K562 (cell line): ENCODE measurements at regions not wholly inside any gene's neighbourhood (a gene's known extent, or its start where the extent isn't known, plus 50 kb on each side); places are given as distances from the start of the nearest gene placed in this dataset.

Experiments
- ATAC-seq: fragments of 200-7000 bp; cut with Tn5 transposase; 3 replicates; pipeline ENCODE4 v1.9.1; 2020; ENCODE audit warnings: moderate library complexity
- BruUV-seq: library from RNA; stranded (reverse); fragments of 400-500 nt; replicated peaks from 2 replicates; lab custom pipeline; 2021; lab: Mats Ljungman, UMichigan
- CTCF ChIA-PET: fragments of 300-600 bp; formaldehyde crosslinking; extraction: SDS; loops from one replicate; lab custom pipeline; 2021; ENCODE audit warnings: low intra/inter-chr PET ratio; lab: Yijun Ruan, JAX
- POLR2A ChIA-PET: fragments of 300-600, 350-650 bp; sonication (Branson Sonifier 250); formaldehyde crosslinking; extraction: SDS; loops from one replicate; lab custom pipeline; 2021; ENCODE audit warnings: antibody characterized with exemption, inconsistent platforms; lab: Yijun Ruan, JAX
- DNase-seq, 4 experiments: peaks; one replicate each; pipeline versions ENCODE4 v3.0.0 to v3.0.0-alpha.2; 2011 to 2018; ENCODE audit warnings: low spot score in 3 of 4, mixed read lengths in 3 of 4; ENCODE audit errors: extremely low read depth in 1 of 4
- FAIRE-seq: peaks from 2 replicates; lab custom pipeline; 2011; peaks lifted over from hg19 to GRCh38; lab: Jason Lieb, UNC
- H2AFZ ChIP-seq: 2 replicates; pipeline ENCODE4 v1.6.0; 2011; ENCODE audit warnings: low read depth, low read length, control low read depth, inconsistent platforms
- H3K27ac ChIP-seq: fragments of 200-600 bp; 3 replicates; pipeline ENCODE4 v1.8.0; 2011; ENCODE audit warnings: low read depth, mild to moderate bottlenecking, control low read depth, inconsistent platforms, low read length, moderate library complexity, mixed read lengths; ENCODE audit errors: extremely low read depth
- H3K27me3 ChIP-seq, 2 experiments: fragments of 300-600 bp in 1 of 2; 2 replicates in 1 of 2; 3 replicates in 1 of 2; pipeline versions ENCODE4 v1.6.0 to v1.8.0; 2011; ENCODE audit warnings: inconsistent platforms in 2 of 2, low read length in 2 of 2, mild to moderate bottlenecking in 1 of 2, mixed read lengths in 1 of 2, moderate library complexity in 1 of 2; ENCODE audit not compliant: control insufficient read depth in 2 of 2, insufficient read depth in 2 of 2
- H3K36me3 ChIP-seq: fragments of 300-600 bp; 3 replicates; pipeline ENCODE4 v1.8.0; 2011; ENCODE audit warnings: mild to moderate bottlenecking, low read length, inconsistent platforms; ENCODE audit not compliant: control insufficient read depth, insufficient read depth
- H3K4me1 ChIP-seq, 2 experiments: fragments of 200-600 bp in 1 of 2; replicated peaks in 1 of 2; 2 replicates in 1 of 2; 3 replicates in 1 of 2; pipeline versions ENCODE4 v1.5.1 to v1.8.0; 2011; ENCODE audit warnings: inconsistent platforms in 2 of 2, low read length in 2 of 2, mild to moderate bottlenecking in 1 of 2, mixed read lengths in 1 of 2, moderate library complexity in 1 of 2; ENCODE audit not compliant: control insufficient read depth in 2 of 2, insufficient read depth in 2 of 2
- H3K4me2 ChIP-seq: 2 replicates; pipeline ENCODE4 v1.6.1; 2011; ENCODE audit warnings: low read length, control low read depth, inconsistent platforms, mixed read lengths; ENCODE audit not compliant: insufficient read depth
- H3K4me3 ChIP-seq: fragments of 200-600 bp; sonication (generic), shearing (Covaris generic); 2 replicates; pipeline ENCODE4 v1.5.1; 2016; ENCODE audit warnings: control low read depth, inconsistent platforms
- H3K79me2 ChIP-seq: fragments of 200-600 bp; 3 replicates; pipeline ENCODE4 v1.8.0; 2011; ENCODE audit warnings: low read length, inconsistent platforms; ENCODE audit not compliant: control insufficient read depth, insufficient read depth
- H3K9ac ChIP-seq, 2 experiments: 2 replicates each; pipeline versions ENCODE4 v1.6.0 to v1.6.1; 2011; ENCODE audit warnings: low read depth in 2 of 2, low read length in 2 of 2, control low read depth in 1 of 2, inconsistent platforms in 1 of 2, mild to moderate bottlenecking in 1 of 2, mixed read lengths in 1 of 2; ENCODE audit not compliant: insufficient read depth in 1 of 2
- H3K9me1 ChIP-seq: one replicate; pipeline ENCODE4 v1.6.0; 2011; ENCODE audit warnings: inconsistent platforms, mild to moderate bottlenecking, low read length, moderate library complexity; ENCODE audit not compliant: control insufficient read depth, insufficient read depth
- H3K9me3 ChIP-seq: replicated peaks from 2 replicates; pipeline ENCODE4 v1.5.1; 2011; ENCODE audit warnings: low read depth, low read length, inconsistent platforms; ENCODE audit not compliant: control insufficient read depth, insufficient read depth
- H4K20me1 ChIP-seq: replicated peaks from 2 replicates; pipeline ENCODE4 v1.6.1; 2011; ENCODE audit warnings: low read length, inconsistent platforms, mixed read lengths; ENCODE audit not compliant: control insufficient read depth, insufficient read depth
- GATA2 ChIP-seq: sonication (generic); formaldehyde crosslinking; IDR thresholded peaks from 2 replicates; pipeline ENCODE4 v1.4.0; 2020; ENCODE audit warnings: mild to moderate bottlenecking, missing genetic modification reagents
- KLF1 ChIP-seq: fragments of 450-650 bp; IDR thresholded peaks from 2 replicates; pipeline ENCODE4 v1.6.1; 2016; ENCODE audit warnings: missing genetic modification characterization, missing compliant biosample characterization
- NKRF ChIP-seq: fragments of 450-650 bp; IDR thresholded peaks from 2 replicates; pipeline ENCODE4 v1.6.1; 2016; ENCODE audit warnings: borderline replicate concordance
- RBM39 ChIP-seq: fragments of 200-400 bp; formaldehyde crosslinking; optimal IDR thresholded peaks from 2 replicates; pipeline ENCODE3; 2018; ENCODE audit warnings: low read depth, low read length
- SAFB2 ChIP-seq: fragments of 200-400 bp; formaldehyde crosslinking; IDR thresholded peaks from 2 replicates; pipeline ENCODE4 v1.6.1; 2018; ENCODE audit warnings: borderline replicate concordance, low read length, low read depth, moderate library complexity; ENCODE audit not compliant: severe bottlenecking
- SMAD2 ChIP-seq: fragments of 150-350 bp; IDR thresholded peaks from 2 replicates; pipeline ENCODE4 v1.6.1; 2014; ENCODE audit warnings: low read depth, mild to moderate bottlenecking, low read length
- ZHX1 ChIP-seq: fragments of 150-350 bp; conservative IDR thresholded peaks from 2 replicates; pipeline ENCODE4 v1.6.1; 2014; ENCODE audit warnings: low read length
- WGBS: fragments of 100-300 bp; shearing (Covaris generic); methylation state at CpG from one replicate; pipeline ENCODE4 v1.1.6; 2016; ENCODE audit warnings: low coverage, mixed read lengths; ENCODE audit not compliant: insufficient coverage; ENCODE audit errors: missing lambda C conversion rate; 5-methylcytosine and 5-hydroxymethylcytosine counted together
- in situ Hi-C: fragments of 300-500 bp; cut with MboI; formaldehyde crosslinking; loops from 4 replicates; pipeline ENCODE4 v1.15.0; 2018; ENCODE audit warnings: inconsistent platforms, mixed read lengths
- intact Hi-C: fragments of 100-400 bp; cut with micrococcal nuclease; formaldehyde crosslinking; loops from 2 replicates; pipeline ENCODE4 v1.14.2; 2022
- TF ChIP-seq, protein P1 (sequence below): conservative IDR thresholded peaks from 2 replicates; pipeline ENCODE4 v1.6.1; 2011; ENCODE audit warnings: low read depth, mild to moderate bottlenecking, low read length; ENCODE audit not compliant: control insufficient read depth
- TF ChIP-seq, protein P2 (sequence below): fragments of 450-650 bp; IDR thresholded peaks from 2 replicates; pipeline ENCODE4 v1.7.0; 2016; ENCODE audit warnings: borderline replicate concordance
- TF ChIP-seq, protein P3 (sequence below): sonication (generic); formaldehyde crosslinking; IDR thresholded peaks from 2 replicates; pipeline ENCODE4 v1.8.1; 2023; ENCODE audit warnings: mild to moderate bottlenecking, missing genetic modification reagents

DNA sequence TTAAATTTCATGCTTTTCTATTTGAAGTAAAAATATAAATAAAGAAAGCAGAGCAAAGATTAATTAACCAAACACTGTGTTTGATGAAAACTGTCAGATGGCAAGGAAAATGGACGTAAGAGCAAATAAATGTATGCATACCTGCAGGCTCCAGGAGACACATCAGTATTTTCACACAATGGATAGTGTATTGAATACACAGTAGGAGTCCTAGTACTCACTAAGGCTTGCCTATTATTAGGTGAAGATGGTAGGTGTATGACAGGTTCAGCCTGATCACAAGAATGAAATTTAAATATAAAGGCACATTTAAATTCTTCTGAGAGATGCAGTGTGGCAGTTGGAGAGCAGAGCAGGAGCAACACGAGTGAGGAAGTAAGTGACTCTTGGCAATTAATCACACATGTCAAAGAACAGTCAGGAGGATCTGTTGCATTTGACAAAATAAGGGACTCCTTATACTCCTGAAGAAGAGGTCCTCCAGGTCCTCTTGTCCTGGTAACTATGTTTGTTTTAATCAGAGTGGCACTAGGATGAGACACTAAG, 106.0 kb upstream of the NDST4 start (continued):
- no peak for TF ChIP-seq RBM39
- TF ChIP-seq KLF1, result no peak
- TF ChIP-seq, protein P1, sequence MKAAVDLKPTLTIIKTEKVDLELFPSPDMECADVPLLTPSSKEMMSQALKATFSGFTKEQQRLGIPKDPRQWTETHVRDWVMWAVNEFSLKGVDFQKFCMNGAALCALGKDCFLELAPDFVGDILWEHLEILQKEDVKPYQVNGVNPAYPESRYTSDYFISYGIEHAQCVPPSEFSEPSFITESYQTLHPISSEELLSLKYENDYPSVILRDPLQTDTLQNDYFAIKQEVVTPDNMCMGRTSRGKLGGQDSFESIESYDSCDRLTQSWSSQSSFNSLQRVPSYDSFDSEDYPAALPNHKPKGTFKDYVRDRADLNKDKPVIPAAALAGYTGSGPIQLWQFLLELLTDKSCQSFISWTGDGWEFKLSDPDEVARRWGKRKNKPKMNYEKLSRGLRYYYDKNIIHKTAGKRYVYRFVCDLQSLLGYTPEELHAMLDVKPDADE, result no peak
- TF ChIP-seq SMAD2, result no peak
- TF ChIP-seq, protein P2, sequence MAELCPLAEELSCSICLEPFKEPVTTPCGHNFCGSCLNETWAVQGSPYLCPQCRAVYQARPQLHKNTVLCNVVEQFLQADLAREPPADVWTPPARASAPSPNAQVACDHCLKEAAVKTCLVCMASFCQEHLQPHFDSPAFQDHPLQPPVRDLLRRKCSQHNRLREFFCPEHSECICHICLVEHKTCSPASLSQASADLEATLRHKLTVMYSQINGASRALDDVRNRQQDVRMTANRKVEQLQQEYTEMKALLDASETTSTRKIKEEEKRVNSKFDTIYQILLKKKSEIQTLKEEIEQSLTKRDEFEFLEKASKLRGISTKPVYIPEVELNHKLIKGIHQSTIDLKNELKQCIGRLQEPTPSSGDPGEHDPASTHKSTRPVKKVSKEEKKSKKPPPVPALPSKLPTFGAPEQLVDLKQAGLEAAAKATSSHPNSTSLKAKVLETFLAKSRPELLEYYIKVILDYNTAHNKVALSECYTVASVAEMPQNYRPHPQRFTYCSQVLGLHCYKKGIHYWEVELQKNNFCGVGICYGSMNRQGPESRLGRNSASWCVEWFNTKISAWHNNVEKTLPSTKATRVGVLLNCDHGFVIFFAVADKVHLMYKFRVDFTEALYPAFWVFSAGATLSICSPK, result no peak

GRCh38 chr4:115215935-115216334, 102.5 kb upstream of the NDST4 start:
- ATAC-seq (no peak), FAIRE-seq (no peak), DNase-seq (no peak)
- H3K9me3 ChIP-seq, result no peaks in the 10 kb centered on the region
- ChIA-PET POLR2A (no interaction called here), CTCF (interaction anchor here (0.7 kb wide), 1 partner anchor 66 kb away, joined by 3 read pairs; no protein-coding TSS in a partner anchor)
- no peak overlapping the region for H3K27ac ChIP-seq
- in situ Hi-C loops, result no loop called here
- H3K27me3 ChIP-seq, result no peaks in the 10 kb centered on the region
- no peaks in the 10 kb centered on the region for H3K4me1 ChIP-seq
- H3K36me3 ChIP-seq, result no peaks in the 10 kb centered on the region
- WGBS, result 0% methylated on average over 3 of the region's 3 CpGs
- no peak overlapping the region for H3K4me3 ChIP-seq
- intact Hi-C loops, result no loop called here
- no peaks in the 10 kb centered on the region for H3K9me1 ChIP-seq
- no peaks in the 10 kb centered on the region for H3K79me2 ChIP-seq
- no peaks in the 10 kb centered on the region for H4K20me1 ChIP-seq
- no peak overlapping the region for H2AFZ ChIP-seq
- no peak overlapping the region for H3K9ac ChIP-seq
- BruUV-seq, result no TSS peak
- H3K4me2 ChIP-seq, result no peak overlapping the region
- TF ChIP-seq, protein P3, sequence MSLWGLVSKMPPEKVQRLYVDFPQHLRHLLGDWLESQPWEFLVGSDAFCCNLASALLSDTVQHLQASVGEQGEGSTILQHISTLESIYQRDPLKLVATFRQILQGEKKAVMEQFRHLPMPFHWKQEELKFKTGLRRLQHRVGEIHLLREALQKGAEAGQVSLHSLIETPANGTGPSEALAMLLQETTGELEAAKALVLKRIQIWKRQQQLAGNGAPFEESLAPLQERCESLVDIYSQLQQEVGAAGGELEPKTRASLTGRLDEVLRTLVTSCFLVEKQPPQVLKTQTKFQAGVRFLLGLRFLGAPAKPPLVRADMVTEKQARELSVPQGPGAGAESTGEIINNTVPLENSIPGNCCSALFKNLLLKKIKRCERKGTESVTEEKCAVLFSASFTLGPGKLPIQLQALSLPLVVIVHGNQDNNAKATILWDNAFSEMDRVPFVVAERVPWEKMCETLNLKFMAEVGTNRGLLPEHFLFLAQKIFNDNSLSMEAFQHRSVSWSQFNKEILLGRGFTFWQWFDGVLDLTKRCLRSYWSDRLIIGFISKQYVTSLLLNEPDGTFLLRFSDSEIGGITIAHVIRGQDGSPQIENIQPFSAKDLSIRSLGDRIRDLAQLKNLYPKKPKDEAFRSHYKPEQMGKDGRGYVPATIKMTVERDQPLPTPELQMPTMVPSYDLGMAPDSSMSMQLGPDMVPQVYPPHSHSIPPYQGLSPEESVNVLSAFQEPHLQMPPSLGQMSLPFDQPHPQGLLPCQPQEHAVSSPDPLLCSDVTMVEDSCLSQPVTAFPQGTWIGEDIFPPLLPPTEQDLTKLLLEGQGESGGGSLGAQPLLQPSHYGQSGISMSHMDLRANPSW (CRISPR knock-in tag), result no peak
- TF ChIP-seq GATA2 (CRISPR knock-in tag), result no peak
- no peak for TF ChIP-seq SAFB2
- no peak for TF ChIP-seq ZHX1
- TF ChIP-seq NKRF, result no peak
